VCaP (cell line): ENCODE measurements at regions not wholly inside any gene's neighbourhood (a gene's known extent, or its start where the extent isn't known, plus 50 kb on each side); places are given as distances from the start of the nearest gene placed in this dataset.

Experiments
- H3K27ac ChIP-seq: fragments of 450-650 bp; 2 replicates; pipeline ENCODE4 v1.5.1; 2017
- CTCF ChIP-seq: fragments of 450-650 bp; conservative IDR thresholded peaks from 2 replicates; pipeline ENCODE4 v1.5.1; 2017; ENCODE audit warnings: mild to moderate bottlenecking, moderate library complexity

DNA sequence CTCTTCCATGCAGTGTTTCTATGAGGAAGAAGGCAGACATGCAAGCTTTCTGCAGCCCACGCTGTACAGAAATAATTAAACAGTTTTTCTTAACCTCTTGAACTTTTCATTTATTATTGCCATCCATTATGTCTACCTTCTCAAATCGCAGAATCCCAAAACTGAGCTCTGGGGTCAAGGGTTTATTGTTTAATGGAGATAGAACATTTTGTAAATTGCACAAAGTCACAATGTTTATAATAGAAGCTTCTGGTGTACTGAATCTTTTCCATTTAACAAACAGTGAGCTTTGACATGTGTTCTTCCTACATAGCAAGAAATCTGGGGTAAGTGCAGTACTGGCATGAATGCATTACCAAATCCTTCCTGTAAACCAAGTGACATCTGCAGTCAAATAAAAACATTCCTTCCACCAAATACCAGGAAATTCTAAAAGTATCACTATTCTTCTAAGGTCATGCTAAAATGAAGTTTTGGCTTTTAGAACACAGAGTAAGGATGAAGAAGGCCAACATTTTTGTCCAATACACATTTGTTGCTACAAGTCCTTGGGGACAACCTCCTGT, 385.3 kb upstream of the DDHD1 start:
- TF ChIP-seq CTCF, result no peak

DNA sequence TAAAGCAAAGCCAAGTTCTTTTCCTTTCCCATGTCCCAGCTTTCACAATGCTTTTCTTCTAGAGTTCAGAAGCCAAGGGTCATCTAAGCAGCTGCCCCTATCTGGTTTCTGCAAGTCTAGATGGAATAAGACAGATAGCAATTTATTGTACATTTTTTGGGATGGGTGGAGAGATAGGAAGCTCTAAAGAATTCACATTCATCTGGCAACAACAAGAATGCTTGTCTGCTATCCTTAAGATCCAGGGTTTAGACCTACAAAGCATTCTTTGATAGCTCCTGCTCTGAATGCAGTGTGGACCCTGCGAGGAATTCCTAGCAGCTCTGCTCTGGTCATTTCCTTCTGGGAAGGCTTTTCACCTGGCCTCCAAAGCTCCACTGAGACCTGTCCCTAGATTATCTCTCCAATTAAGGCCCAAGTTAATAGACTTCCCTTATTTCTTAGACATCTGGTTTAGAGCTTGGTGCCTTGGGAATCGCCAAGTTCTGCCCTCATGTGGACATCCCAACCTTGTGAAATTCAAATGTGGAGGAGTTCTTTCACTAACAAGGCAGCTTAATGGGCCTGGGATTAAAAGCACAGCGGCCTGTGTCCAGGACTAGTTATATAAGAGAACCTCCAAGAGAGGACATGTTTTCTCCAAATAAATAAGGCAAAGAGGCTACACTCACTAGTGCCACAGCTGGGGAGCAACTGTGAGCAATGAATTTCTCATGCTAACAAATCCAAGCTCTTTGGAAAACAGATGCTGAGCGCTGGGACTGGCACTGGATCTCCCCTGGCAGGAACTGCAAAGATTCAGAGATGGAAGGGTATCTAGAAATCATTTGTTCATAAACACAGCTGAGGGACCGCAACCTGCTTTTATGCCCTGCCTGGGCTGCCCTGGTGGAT, 384.5 kb upstream of the DDHD1 start:
- no peak for TF ChIP-seq CTCF
- no peak overlapping the region for H3K27ac ChIP-seq

More for the DNA sequence above, 385.3 kb upstream of the DDHD1 start:
- no peak overlapping the region for H3K27ac ChIP-seq

GRCh38 chr14:53536446-53536845, 383.3 kb upstream of the DDHD1 start:
- TF ChIP-seq CTCF, result no peak
- no peak overlapping the region for H3K27ac ChIP-seq

- no peak overlapping the region for H3K27ac ChIP-seq
Measured at GRCh38 chr14:53534841-53535240, 381.7 kb upstream of the DDHD1 start.

DNA sequence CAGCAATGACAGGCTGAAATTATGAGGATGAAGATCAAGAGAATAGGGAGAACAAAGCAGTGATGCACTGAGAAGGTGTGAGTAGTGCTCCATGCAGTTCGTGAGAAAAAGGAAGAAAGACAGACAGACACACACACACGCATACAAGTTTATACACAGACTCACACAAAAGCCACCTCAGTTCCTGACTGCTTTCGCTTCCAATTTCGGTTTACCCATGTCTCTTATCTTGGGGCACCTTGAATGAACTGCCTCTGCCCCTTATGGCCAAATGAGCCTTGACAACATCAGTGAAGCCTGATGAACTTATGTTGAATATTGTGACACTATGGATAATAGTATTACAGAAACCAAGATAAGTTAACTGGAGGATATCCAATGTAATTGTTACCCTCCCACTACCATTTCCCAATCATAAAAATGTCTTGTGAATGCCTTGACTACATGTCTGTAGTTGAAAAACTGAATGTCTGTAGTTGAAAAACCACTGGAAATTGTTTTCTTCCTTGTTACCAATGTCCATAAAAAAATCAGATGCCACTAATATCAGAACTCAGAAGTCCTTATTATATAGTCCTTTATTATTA, 380.4 kb upstream of the DDHD1 start:
- TF ChIP-seq CTCF, result no peak
- H3K27ac ChIP-seq, result no peak overlapping the region

More at GRCh38 chr14:53534841-53535240, 381.7 kb upstream of the DDHD1 start:
- no peak for TF ChIP-seq CTCF

DNA sequence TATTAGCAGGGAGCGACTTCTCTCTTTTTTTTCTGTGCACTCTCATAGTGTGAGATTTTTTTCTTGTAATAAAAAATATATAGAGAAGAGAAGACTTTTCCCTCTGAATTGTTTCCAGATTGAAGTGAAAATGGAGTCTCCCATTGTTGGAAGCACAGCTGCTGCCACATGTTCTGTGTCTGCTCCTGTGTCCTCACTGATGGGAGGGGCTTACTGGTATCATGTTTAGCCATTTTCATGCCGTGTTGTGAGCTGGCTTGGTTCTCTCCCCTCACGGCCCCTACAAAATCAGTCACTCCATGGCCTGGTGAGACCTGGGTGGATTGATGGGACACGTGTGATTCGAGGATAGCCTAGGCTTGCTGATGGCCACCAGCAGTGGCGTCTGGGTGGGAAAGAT, 379.7 kb upstream of the DDHD1 start:
- no peak overlapping the region for H3K27ac ChIP-seq
- TF ChIP-seq CTCF, result no peak

GRCh38 chr14:53531730-53532129, 378.6 kb upstream of the DDHD1 start:
- TF ChIP-seq CTCF, result no peak
- H3K27ac ChIP-seq, result no peak overlapping the region
